ENCODE measurements at regions not wholly inside any gene's neighbourhood (a gene's known extent, or its start where the extent isn't known, plus 50 kb on each side); places are given as distances from the start of the nearest gene placed in this dataset.

DNA sequence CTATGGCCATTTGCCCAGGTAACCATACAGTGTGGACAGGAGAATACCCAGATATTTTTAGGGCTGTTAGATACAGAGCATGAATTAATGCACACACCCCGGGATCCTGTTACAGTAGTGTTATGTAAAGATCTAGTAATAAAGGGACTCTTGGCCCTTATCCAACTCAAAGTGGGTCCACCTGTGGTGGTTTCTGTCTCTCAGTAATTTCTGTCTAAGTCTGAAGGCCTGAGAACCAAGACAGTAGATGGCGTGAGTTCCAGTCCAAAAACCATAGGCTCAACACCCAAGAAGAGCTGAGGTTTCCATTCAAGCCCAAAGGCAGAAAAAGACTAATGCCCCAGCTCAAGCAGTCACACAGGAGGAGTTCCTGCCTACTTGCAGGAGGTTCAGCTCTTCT lies 277.7 kb downstream of the ZEB1 start:
- H3K27me3 ChIP-seq: no peaks in the 10 kb centered on the region
- no peaks in the 10 kb centered on the region for H3K4me1 ChIP-seq
- peaks cover 0 to 1% of the 10 kb centered on the region in 2 donors for H3K9me3 ChIP-seq
- intact Hi-C loops (cut with DNase I): no loop called here
- no peak for ATAC-seq
- H3K27ac ChIP-seq: no peak overlapping the region
- H3K36me3 ChIP-seq: no peaks in the 10 kb centered on the region
- no peak for DNase-seq
- no peak overlapping the region for H3K4me3 ChIP-seq
- TF ChIP-seq, protein P1, sequence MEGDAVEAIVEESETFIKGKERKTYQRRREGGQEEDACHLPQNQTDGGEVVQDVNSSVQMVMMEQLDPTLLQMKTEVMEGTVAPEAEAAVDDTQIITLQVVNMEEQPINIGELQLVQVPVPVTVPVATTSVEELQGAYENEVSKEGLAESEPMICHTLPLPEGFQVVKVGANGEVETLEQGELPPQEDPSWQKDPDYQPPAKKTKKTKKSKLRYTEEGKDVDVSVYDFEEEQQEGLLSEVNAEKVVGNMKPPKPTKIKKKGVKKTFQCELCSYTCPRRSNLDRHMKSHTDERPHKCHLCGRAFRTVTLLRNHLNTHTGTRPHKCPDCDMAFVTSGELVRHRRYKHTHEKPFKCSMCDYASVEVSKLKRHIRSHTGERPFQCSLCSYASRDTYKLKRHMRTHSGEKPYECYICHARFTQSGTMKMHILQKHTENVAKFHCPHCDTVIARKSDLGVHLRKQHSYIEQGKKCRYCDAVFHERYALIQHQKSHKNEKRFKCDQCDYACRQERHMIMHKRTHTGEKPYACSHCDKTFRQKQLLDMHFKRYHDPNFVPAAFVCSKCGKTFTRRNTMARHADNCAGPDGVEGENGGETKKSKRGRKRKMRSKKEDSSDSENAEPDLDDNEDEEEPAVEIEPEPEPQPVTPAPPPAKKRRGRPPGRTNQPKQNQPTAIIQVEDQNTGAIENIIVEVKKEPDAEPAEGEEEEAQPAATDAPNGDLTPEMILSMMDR (IDR thresholded peaks at IDR 0.05): no peak

DNA sequence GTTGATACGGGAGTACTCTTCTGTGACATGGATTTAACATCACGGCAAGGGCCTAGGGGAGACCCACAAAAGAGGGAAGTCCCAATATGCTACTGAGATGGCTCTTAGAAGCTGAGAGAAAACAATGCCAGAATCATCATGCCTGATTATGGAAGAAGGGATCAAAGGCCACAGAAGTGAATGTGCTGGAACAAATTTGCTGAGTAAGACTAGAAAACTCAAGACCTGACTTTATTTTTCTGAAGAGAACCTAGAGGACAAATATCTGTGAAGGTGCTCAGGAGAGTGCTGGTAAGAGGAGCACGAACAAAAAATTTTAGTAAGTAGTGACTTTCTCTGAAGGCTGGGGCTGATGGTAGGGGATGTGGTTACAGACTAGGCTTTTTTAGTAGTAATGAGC lies 277.0 kb downstream of the ZEB1 start:
- Histone ChIP-seq H3K36me3 (no peaks in the 10 kb centered on the region), H3K4me3 (no peak overlapping the region), H3K27me3 (no peaks in the 10 kb centered on the region), H3K4me1 (no peaks in the 10 kb centered on the region), H3K9me3 (peaks cover 0 to 8% of the 10 kb centered on the region in 2 donors), H3K27ac (no peak overlapping the region)
- DNase-seq (no peak), ATAC-seq (no peak)
- intact Hi-C loops (cut with DNase I): no loop called here
- TF ChIP-seq, protein P1 (IDR thresholded peaks at IDR 0.05): no peak

DNA sequence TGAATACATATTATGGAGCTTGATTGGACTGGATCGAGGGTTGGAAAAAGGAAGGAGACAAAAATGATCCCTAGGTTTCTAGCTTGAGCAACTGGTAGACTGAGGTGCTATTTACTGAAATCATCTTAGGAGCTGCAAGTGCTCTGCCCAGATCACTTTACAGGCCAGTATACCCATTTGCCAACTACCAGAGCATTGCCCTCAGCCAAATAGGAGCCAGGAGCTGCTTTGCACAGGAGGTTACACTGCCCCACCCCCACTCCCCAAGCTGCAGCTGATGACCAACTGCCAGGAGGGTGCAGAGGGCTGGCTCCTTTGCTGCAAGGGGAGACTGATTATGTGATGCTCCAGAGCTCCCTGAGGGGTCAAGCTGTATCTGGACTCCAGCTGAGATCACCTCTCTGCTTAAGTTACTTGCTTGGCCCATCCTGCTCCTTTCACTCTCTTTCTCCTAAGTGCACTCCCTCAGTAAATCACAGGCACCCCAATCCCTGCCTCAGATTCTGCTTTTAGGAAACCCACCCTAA lies 275.4 kb downstream of the ZEB1 start:
- TF ChIP-seq, protein P1 (IDR thresholded peaks at IDR 0.05): no peak
- Histone ChIP-seq H3K27me3 (no peaks in the 10 kb centered on the region), H3K36me3 (no peaks in the 10 kb centered on the region), H3K4me1 (peaks cover 0 to 3% of the 10 kb centered on the region in 2 donors), H3K9me3 (peaks cover 0 to 11% of the 10 kb centered on the region in 2 donors), H3K4me3 (no peak overlapping the region), H3K27ac (no peak overlapping the region)
- no peak for ATAC-seq
- no peak for DNase-seq
- intact Hi-C loops (cut with DNase I): no loop called here

DNA sequence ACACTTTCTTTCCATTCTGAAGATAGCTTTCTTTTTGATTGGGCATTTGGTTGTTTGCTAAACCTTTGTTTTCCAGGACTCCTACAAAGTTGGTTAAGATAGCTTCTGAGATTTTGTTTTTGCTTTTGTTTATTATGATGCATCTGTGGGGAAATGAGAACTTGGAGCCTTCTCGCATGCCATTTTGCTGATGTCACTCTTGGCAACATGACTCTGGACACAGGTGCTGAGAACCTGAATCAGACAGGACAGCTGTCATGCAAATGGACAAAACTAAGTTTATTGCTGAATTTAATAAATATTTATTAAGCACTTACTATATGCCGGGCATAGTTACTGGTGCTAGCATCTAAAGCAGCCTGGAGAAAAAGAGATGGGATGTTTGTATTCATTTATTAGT lies 274.1 kb downstream of the ZEB1 start:
- H3K9me3 ChIP-seq: peaks cover 0 to 11% of the 10 kb centered on the region in 2 donors
- TF ChIP-seq, protein P1 (IDR thresholded peaks at IDR 0.05): no peak
- peaks cover 0 to 4% of the 10 kb centered on the region in 2 donors for H3K4me1 ChIP-seq
- H3K36me3 ChIP-seq: no peaks in the 10 kb centered on the region
- intact Hi-C loops (cut with DNase I): no loop called here
- no peaks in the 10 kb centered on the region for H3K27me3 ChIP-seq
- no peak for DNase-seq
- H3K27ac ChIP-seq: no peak overlapping the region
- no peak overlapping the region for H3K4me3 ChIP-seq
- no peak for ATAC-seq

DNA sequence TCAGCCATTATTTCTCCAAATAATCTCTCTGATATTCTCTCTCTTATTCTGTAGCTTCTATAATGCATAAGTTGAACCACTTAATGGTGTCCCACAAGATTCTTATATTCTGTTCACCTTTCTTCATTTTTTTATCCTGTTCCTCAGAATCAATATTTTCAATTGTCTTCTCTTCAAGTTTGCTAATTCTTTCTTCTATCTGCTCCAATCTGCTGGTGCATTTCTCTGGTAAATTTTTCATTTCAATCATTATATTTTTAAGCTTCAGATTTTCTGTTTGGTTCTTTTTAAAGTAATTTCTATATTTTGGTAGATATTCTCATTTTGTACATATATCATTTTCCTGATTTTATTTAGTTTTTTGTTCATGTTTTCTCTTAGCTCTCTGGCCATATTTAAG lies 272.6 kb downstream of the ZEB1 start:
- peaks cover 0 to 6% of the 10 kb centered on the region in 2 donors for H3K4me1 ChIP-seq
- no peak for DNase-seq
- no peak overlapping the region for H3K27ac ChIP-seq
- no peaks in the 10 kb centered on the region for H3K36me3 ChIP-seq
- H3K9me3 ChIP-seq: peaks cover 0 to 17% of the 10 kb centered on the region in 2 donors
- intact Hi-C loops (cut with DNase I): no loop called here
- ATAC-seq: no peak
- no peak overlapping the region for H3K4me3 ChIP-seq
- TF ChIP-seq, protein P1 (IDR thresholded peaks at IDR 0.05): no peak
- H3K27me3 ChIP-seq: no peaks in the 10 kb centered on the region
